ENCODE measurements at regions not wholly inside any gene's neighbourhood (a gene's known extent, or its start where the extent isn't known, plus 50 kb on each side); places are given as distances from the start of the nearest gene placed in this dataset.

- Histone ChIP-seq H3K27me3 (no peaks in the 10 kb centered on the region), H3K27ac (no peak overlapping the region), H3K9me3 (no peaks in the 10 kb centered on the region), H3K4me3 (no peak overlapping the region), H3K36me3 (no peaks in the 10 kb centered on the region), H3K4me1 (no peaks in the 10 kb centered on the region)
- ATAC-seq (no peak), DNase-seq (no peak)
- intact Hi-C loops (cut with DNase I) = no loop called here
- 61% methylated on average over 2 of the region's 2 CpGs for WGBS (ENCODE audit: insufficient coverage, low coverage, low lambda C conversion rate, missing lambda C conversion rate)
- TF ChIP-seq, protein P1, sequence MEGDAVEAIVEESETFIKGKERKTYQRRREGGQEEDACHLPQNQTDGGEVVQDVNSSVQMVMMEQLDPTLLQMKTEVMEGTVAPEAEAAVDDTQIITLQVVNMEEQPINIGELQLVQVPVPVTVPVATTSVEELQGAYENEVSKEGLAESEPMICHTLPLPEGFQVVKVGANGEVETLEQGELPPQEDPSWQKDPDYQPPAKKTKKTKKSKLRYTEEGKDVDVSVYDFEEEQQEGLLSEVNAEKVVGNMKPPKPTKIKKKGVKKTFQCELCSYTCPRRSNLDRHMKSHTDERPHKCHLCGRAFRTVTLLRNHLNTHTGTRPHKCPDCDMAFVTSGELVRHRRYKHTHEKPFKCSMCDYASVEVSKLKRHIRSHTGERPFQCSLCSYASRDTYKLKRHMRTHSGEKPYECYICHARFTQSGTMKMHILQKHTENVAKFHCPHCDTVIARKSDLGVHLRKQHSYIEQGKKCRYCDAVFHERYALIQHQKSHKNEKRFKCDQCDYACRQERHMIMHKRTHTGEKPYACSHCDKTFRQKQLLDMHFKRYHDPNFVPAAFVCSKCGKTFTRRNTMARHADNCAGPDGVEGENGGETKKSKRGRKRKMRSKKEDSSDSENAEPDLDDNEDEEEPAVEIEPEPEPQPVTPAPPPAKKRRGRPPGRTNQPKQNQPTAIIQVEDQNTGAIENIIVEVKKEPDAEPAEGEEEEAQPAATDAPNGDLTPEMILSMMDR (IDR thresholded peaks at IDR 0.05) = no peak
- no peak for TF ChIP-seq POLR2A (IDR thresholded peaks at IDR 0.05)
Observed at GRCh38 chrX:110466790-110467189, 108.1 kb downstream of the RTL9 start.

DNA sequence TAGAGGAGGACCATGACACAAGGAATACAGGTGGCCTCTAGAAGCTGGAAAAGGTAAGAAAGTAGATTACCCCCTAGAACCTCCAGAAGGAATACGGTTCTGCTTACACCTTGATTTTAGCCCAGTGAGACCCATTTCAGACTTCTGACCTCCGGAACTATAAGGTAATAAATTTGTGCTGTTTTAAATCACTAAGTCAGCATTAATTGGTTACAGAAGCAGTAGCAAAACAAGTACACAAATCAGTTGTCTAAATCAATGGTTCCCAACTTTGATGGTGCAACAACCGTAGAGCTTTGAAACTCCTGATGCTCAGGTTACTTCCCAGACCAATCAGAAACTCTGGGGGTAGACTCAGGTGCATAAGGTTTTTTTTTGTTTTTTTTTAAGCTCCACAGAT is 113.6 kb downstream of the RTL9 start:
- intact Hi-C loops (cut with DNase I) = no loop called here
- Histone ChIP-seq H3K4me1 (no peaks in the 10 kb centered on the region), H3K9me3 (no peaks in the 10 kb centered on the region), H3K36me3 (no peaks in the 10 kb centered on the region), H3K4me3 (no peak overlapping the region), H3K27me3 (peaks cover 0 to 6% of the 10 kb centered on the region in 2 donors), H3K27ac (no peak overlapping the region)
- ATAC-seq (no peak), DNase-seq (no peak)
- no peak for TF ChIP-seq POLR2A (IDR thresholded peaks at IDR 0.05)
- TF ChIP-seq, protein P1 (IDR thresholded peaks at IDR 0.05) = no peak
- WGBS (ENCODE audit: insufficient coverage, low coverage, low lambda C conversion rate, missing lambda C conversion rate) = 72% methylated on average over 3 of the region's 3 CpGs

DNA sequence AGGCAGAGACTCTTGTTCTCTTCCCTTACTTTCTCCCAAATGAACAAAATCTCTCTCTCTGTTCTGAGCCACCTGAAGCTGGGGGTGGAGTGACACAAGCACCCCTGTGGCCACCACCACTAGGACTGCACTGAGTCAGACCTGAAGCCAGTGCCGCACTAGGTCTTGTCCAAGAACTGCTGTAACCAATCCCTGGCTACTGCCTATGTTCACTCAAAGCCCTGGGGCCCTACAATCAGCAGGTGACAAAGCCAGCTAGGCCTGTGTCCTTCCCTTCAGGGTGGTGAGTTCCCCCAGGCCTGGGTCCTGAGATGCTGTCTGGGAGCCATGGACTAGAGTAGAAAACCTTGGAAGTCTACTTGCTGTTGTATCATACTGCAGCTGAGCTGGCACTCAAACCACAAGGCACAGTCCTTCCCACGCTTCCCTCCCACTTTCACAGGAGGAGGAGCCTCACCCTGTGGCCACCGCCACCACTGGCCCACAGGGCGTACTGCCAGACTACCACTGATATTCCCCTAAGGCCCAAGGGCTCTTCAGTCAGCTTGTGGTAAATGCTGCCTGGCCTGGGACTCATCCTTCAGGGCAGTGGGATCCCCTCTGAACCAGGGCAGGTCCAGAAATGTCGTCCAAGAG is 119.1 kb downstream of the RTL9 start:
- no peak for DNase-seq
- Histone ChIP-seq H3K27ac (no peak overlapping the region), H3K9me3 (no peaks in the 10 kb centered on the region), H3K36me3 (no peaks in the 10 kb centered on the region), H3K27me3 (peaks cover 0 to 6% of the 10 kb centered on the region in 2 donors), H3K4me3 (no peak overlapping the region), H3K4me1 (no peaks in the 10 kb centered on the region)
- WGBS (ENCODE audit: insufficient coverage, low coverage, low lambda C conversion rate, missing lambda C conversion rate) = 57% methylated on average over 2 of the region's 5 CpGs
- no peak for TF ChIP-seq POLR2A (IDR thresholded peaks at IDR 0.05)
- TF ChIP-seq, protein P1 (IDR thresholded peaks at IDR 0.05) = no peak
- ATAC-seq = no peak
- intact Hi-C loops (cut with DNase I) = no loop called here

DNA sequence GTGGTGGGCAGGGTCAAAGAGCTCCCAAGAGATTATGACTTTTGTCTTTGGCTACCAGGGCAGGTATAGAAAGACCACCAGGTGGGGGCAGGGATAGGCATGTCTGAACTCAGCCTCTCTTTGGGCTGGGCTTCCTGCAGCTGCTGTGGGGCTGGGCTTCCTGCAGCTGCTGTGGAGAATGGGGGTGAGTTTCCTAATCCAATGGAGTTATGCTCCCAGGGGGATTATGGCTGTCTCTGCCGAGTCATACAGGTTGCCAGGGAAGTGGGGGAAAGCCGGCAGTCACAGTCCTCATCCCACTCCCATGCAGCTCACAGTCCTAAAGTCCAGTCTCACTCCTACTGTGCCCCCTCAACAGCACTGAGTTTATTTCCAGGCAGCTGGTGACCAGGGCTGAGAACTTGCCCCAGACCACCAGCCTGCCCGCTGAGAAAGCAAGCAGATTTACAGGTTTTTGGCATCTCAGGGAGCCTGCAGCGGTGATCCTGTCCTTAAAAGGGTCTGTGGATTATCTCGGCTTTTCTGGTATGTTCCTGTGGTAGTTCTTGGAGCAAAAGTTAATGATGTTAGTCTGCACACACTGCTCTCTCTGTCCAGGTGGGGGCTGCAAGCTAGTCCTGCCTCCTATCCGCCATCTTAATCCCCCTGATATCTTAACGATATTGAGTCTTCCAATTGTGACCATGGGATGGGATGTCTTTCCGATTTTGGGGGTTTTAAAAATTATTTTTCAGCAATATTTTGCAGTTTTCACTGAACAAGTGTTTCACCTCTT is 133.4 kb downstream of the RTL9 start:
- Histone ChIP-seq H3K4me1 (no peaks in the 10 kb centered on the region), H3K9me3 (no peaks in the 10 kb centered on the region), H3K27me3 (no peaks in the 10 kb centered on the region), H3K27ac (no peak overlapping the region), H3K36me3 (no peaks in the 10 kb centered on the region), H3K4me3 (no peak overlapping the region)
- no peak for ATAC-seq
- TF ChIP-seq POLR2A (IDR thresholded peaks at IDR 0.05) = no peak
- TF ChIP-seq, protein P1 (IDR thresholded peaks at IDR 0.05) = no peak
- intact Hi-C loops (cut with DNase I) = no loop called here
- no peak for DNase-seq
- 59% methylated on average over 6 of the region's 8 CpGs for WGBS (ENCODE audit: insufficient coverage, low coverage, low lambda C conversion rate, missing lambda C conversion rate)

Data from right lobe of liver (tissue), 6 donors.